HG02642 (cell line): ENCODE measurements at regions not wholly inside any gene's neighbourhood (a gene's known extent, or its start where the extent isn't known, plus 50 kb on each side); places are given as distances from the start of the nearest gene placed in this dataset.

Source experiments
- ATAC-seq: cut with Tn5 transposase; IDR thresholded peaks from one replicate; pipeline ENCODE4 v1.9.1; 2021; ENCODE audit warnings: mild to moderate bottlenecking; ENCODE audit not compliant: unreplicated experiment, poor library complexity

- no peak for ATAC-seq
These were observed 129.3 kb downstream of the RDH14 start for GRCh38 chr2:18430996-18431748.

- ATAC-seq, result no peak
These were observed 131.9 kb downstream of the RDH14 start for GRCh38 chr2:18428516-18428915.

GRCh38 chr2:18427762-18428161 lies 132.7 kb downstream of the RDH14 start:
- ATAC-seq, result no peak

- no peak for ATAC-seq
These were observed 134.3 kb downstream of the RDH14 start for GRCh38 chr2:18426174-18426573.

GRCh38 chr2:18425210-18425703 lies 135.2 kb downstream of the RDH14 start:
- no peak for ATAC-seq

- no peak for ATAC-seq
These were observed 136.8 kb downstream of the RDH14 start for GRCh38 chr2:18423636-18424035.

- no peak for ATAC-seq
These were observed 137.9 kb downstream of the RDH14 start for GRCh38 chr2:18422432-18423165.

- ATAC-seq, result no peak
These were observed 146.6 kb downstream of the RDH14 start for GRCh38 chr2:18413676-18414396.

- no peak for ATAC-seq
These were observed 147.3 kb downstream of the RDH14 start for GRCh38 chr2:18412980-18413675.

- no peak for ATAC-seq
These were observed 148.8 kb downstream of the RDH14 start for GRCh38 chr2:18411626-18412025.

- no peak for ATAC-seq
These were observed 149.9 kb downstream of the RDH14 start for GRCh38 chr2:18410543-18410942.

- ATAC-seq, result no peak
These were observed 151.8 kb downstream of the RDH14 start for GRCh38 chr2:18408638-18409037.

GRCh38 chr2:18406219-18406618 lies 154.2 kb downstream of the RDH14 start:
- ATAC-seq, result no peak

GRCh38 chr2:18404708-18405107 lies 155.7 kb downstream of the RDH14 start:
- ATAC-seq, result no peak

- no peak for ATAC-seq
These were observed 156.4 kb downstream of the RDH14 start for GRCh38 chr2:18403921-18404522.

- no peak for ATAC-seq
These were observed 157.6 kb downstream of the RDH14 start for GRCh38 chr2:18402831-18403230.

- ATAC-seq, result no peak
These were observed 159.0 kb downstream of the RDH14 start for GRCh38 chr2:18401471-18401870.

GRCh38 chr2:18399601-18400000 lies 160.9 kb downstream of the RDH14 start:
- no peak for ATAC-seq

- ATAC-seq, result no peak
These were observed 161.6 kb downstream of the RDH14 start for GRCh38 chr2:18398833-18399232.
